EL (cell line): ENCODE measurements at regions not wholly inside any gene's neighbourhood (a gene's known extent, or its start where the extent isn't known, plus 50 kb on each side); places are given as distances from the start of the nearest gene placed in this dataset.

Experiments
- DNase-seq: peaks from one replicate; pipeline ENCODE4 v3.0.0-alpha.2; 2016

DNA sequence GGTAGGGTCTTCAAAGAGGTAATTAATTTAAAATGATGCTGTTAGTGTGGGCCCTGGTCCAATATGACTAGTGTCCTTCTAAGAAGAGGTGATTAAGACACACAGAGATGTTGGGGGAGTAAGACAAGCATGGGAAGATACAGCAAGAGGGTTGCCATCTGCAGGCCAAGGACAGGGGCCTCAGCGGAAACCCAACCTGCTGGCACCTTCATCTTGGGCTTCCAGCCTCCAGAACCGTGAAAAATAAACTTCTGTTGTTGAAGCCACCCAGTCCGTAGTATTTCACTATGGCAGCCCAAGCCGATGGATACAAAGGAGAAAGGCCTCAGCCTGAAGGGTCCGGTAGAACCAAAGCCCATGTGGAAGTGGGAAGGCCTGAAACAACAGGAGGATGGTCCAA is 161.7 kb upstream of the UBE2E1 start:
- DNase-seq: no peak

DNA sequence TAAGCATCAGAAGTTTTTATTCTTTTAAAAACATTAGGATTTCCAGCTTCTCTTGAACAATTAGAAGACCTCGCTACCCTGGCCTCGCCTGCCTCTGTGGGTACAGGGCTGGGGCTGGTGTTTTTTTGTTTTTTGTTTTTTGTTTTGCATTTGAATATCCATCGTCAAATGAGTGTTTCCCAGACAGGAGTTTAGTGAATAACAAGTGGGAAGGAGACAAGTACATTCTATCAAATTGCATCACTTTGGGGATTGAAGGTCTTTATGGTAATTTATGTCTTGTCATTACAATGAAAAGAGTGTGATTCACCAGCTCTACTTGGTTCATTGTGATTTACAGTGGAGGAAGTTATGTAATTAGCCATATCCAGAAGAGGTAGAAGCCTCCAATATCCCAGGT is 161.1 kb upstream of the UBE2E1 start:
- DNase-seq: no peak

- no peak for DNase-seq
Measured at GRCh38 chr3:23645533-23646183, 160.1 kb upstream of the UBE2E1 start.

DNA sequence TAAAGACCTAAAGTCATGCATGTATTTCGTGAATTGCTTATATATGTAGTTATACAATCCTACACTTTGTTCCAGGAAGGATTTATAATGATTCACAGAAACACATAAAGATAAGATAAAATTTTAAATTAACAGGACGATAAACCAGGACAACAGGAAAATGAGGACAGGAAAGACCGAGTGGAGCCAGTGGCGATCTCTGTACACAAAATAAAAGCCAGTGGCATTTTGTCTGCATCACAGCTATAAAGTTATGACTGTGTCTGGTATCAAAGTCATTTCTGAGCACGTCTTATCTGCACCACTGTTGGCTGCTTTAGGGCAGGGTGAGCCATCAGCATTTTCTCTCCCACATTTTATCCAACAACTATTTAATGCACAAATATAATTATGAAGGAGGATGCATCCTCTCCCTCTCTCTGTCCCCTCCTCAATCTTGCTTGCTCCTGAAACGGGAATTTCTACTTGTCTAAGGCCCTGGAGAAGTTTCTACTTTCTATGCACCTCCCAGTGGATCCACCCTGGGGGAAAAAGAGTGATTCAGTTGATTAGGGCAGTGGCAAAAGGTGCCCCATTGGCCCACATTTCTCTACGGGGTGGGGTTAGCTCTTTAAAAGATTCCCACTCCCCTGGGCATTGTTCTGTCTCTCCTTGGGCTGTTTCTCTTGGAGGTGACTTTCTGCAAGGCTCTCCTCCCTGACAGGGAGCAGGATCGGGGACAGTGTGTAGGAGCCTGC is 159.4 kb upstream of the UBE2E1 start:
- DNase-seq: no peak

GRCh38 chr3:23647706-23648258 is 158.0 kb upstream of the UBE2E1 start:
- no peak for DNase-seq

- DNase-seq: peak; percentile 45
Measured at GRCh38 chr3:23648326-23648995, 157.3 kb upstream of the UBE2E1 start.

GRCh38 chr3:23648996-23649395 is 156.8 kb upstream of the UBE2E1 start:
- DNase-seq: no peak

DNA sequence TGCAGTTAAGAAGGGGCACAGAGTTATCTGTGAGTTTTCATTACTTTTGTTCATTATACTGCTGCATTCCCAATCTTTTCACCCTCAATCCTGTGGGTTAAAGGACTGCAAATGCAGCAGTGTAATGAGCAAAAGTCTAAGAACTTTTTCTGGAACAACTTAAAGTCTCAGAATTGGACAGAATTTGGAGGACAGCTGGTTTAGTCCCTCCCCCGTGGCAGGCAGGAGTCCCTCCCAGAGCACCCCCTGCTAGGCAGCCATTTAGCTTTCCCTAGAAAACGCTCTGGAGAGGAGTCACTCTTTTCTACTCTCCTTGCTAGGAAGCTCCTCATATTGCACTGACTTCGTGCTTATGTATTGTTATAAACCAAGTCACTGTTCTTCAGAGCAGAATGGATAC is 156.3 kb upstream of the UBE2E1 start:
- DNase-seq: no peak

DNA sequence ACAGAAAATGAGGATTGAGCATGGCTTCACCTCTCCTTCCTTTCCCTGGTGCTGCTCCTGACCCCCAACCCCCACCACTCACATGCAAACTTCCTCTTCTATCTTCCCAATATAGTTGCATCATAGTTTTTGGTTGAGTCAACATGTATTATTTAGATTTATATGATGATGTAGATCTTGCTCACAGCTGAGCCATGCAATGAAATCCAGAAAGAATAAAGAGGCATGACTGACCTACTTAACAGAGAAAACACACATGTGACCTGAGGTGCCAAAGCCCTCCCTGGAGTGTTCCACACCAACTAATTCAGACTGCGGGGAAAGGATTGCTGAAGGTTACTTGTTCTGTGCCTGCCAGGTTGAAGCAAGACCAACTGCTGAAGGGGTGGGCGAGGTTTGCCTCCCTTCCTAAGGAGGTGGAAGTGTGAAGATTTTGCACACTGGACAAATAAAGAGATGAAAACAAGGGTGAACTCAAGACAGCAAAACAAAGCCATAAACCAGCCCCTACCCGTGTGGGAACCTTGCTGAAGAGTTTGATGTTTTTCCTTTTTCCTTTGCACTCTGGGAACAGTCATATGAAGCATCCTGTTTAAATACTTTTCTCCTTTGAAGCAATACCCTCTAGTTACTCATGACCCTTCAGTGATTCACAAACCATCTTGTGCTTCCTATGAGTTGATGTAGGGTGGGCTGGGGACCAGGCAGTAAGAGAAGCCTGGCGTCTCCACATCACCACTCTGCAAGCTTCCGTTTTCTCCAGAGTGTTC is 155.2 kb upstream of the UBE2E1 start:
- peak; percentile 90 for DNase-seq

GRCh38 chr3:23653647-23654525 is 151.9 kb upstream of the UBE2E1 start:
- DNase-seq: no peak

GRCh38 chr3:23654571-23654970 is 151.2 kb upstream of the UBE2E1 start:
- no peak for DNase-seq

DNA sequence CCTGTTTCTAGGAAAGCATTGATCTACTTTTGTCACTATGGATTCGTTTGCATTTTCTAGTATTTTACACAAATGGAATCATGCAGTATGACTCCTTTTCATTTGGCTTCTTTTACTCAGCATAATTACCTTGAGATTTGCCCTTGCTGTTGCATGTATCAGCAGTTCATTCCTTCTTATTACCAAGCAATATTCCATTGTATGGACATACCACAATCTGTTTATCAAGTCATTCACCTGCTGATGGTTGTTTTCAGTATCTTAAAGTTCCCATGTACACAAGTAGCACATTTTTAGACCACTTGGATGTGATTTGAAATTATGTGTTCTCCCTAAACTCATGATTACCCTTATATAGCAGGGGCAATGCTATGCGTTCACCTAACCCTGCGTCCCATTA is 150.0 kb upstream of the UBE2E1 start:
- DNase-seq: no peak

GRCh38 chr3:23656199-23656598 is 149.6 kb upstream of the UBE2E1 start:
- no peak for DNase-seq

DNA sequence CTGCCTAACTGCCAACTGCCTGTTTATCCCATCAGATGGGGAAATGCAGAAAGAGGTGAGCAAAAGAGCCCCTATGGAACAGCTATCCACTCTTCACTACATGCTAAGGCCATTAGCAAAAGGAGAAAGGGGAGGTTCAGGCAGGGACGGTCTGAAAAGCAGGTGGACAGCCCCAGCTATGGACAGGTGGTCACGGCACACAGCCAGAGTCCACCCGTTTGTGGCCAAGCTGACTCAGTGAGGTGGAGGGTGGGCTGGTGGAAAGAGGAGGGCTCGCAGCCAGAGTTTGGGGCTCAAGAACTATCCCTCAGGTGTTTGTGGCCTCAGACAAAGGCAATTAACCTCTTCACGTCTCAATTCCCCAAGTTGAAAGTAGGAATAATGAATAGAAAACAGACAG is 148.9 kb upstream of the UBE2E1 start:
- DNase-seq: no peak

- DNase-seq: no peak
Measured at GRCh38 chr3:23657647-23658046, 148.1 kb upstream of the UBE2E1 start.

DNA sequence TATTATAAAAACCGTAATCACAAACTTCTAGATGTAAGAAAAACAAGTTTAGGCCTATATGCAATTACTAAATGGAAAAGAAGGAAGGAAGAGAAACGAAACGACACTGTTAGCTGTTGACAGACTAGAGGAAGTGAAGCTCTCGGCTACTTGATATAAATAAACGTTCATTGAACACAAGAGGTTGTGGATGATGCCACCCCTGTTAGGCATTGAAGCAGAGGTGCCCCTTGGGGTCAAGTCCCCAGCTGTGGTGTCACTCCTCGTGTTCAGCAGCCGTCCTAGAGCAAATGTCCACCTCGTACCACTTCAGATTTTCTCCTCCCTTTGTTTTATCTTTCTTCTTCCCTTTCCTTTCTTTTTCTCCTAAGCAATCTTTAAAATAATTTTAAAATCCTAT is 146.5 kb upstream of the UBE2E1 start:
- no peak for DNase-seq

- DNase-seq: no peak
Measured at GRCh38 chr3:23659840-23660430, 145.8 kb upstream of the UBE2E1 start.

DNA sequence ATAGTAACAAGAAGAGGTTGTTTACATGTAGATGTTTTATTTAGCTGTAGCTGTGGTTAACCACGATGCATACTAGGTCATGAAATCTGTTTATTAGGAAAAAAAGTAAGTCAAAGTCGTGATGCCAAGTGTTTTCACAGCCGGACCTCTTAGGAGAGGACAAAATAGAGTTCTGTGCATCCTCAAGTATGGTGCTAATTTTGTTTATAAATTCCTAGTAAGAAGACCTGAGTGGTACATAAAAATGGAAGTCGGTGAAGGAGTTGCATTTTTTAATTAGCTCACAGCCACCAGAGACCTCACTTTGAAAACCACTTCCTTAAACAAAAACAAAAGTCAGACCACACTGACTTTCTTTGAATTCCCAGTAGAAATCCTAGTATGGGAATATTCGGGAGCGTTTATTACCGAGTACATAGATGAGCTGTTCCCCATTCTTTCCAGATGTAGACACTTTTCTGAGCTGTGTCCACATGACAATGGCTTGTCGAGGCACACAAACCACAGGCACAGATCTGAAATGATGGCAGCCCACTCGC is 143.6 kb upstream of the UBE2E1 start:
- DNase-seq: no peak

- no peak for DNase-seq
Measured at GRCh38 chr3:23663246-23663645, 142.5 kb upstream of the UBE2E1 start.

- no peak for DNase-seq
Measured at GRCh38 chr3:23663661-23664186, 142.0 kb upstream of the UBE2E1 start.

DNA sequence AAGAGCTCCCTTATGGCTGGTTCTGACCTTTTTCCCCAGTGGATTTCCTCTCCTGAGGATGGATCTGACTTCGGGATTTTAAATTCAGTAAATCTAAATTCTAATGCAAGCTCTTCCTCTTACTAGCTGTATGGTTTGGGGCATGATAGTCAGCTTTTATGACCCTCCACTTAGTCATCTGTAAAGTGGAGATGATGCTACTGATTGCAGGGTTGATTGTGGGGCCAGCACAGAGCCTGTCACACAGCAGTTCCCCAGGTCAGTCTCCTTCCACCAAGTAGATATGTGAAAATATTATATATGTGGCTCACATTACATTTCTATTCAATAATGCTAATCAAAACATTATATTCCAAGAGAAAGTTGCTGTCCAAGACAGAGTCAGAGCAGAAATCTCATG is 141.3 kb upstream of the UBE2E1 start:
- peak; percentile 70 for DNase-seq
